ENCODE measurements at regions not wholly inside any gene's neighbourhood (a gene's known extent, or its start where the extent isn't known, plus 50 kb on each side); places are given as distances from the start of the nearest gene placed in this dataset.
"Not testable (repeated sequence)": the region's sequence is repeated elsewhere in the genome, so short reads cannot be mapped to it uniquely, and the experiment has no call there.

GRCh38 chr5:82976887-82977286 is 100.3 kb downstream of the TMEM167A start (continued):
- TF ChIP-seq AHDC1 (CRISPR knock-in tag; IDR thresholded peaks at IDR 0.05; ENCODE audit: borderline replicate concordance) (peak; percentile 84; the same call in 1 of the 2 replicates), FOXP4 (CRISPR knock-in tag; IDR thresholded peaks at IDR 0.05) (peak; percentile 89), HDAC1 (CRISPR knock-in tag; IDR thresholded peaks at IDR 0.05) (peak; percentile 67), MAZ (CRISPR knock-in tag; IDR thresholded peaks at IDR 0.05; ENCODE audit: low read depth) (0 out of 2 replicates have a peak, but pooled peaks have one; percentile 36), ZNF124 (CRISPR knock-in tag; IDR thresholded peaks at IDR 0.05) (0 out of 2 replicates have a peak, but pooled peaks have one; percentile 58), ZNF430 (CRISPR knock-in tag; IDR thresholded peaks at IDR 0.05) (peak; percentile 53; the same call in 1 of the 2 replicates), SRF (IDR thresholded peaks at IDR 0.05; ENCODE audit: low read depth, low read length) (0 out of 2 replicates have a peak, but pooled peaks have one; percentile 26), JUNB (CRISPR knock-in tag; IDR thresholded peaks at IDR 0.05; ENCODE audit: borderline replicate concordance) (peak; percentile 62; the same call in 1 of the 2 replicates), TARDBP (CRISPR knock-in tag; IDR thresholded peaks at IDR 0.05) (peak; percentile 79), JUND (CRISPR knock-in tag; IDR thresholded peaks at IDR 0.05) (0 out of 2 replicates have a peak, but pooled peaks have one; percentile 59), GATA4 (IDR thresholded peaks at IDR 0.05; ENCODE audit: borderline replicate concordance, low read depth) (peak; percentile 89; the same call in 1 of the 2 replicates), ZMYM4 (CRISPR knock-in tag; IDR thresholded peaks at IDR 0.05) (peak; percentile 93), IRF2 (CRISPR knock-in tag; IDR thresholded peaks at IDR 0.05) (peak; percentile 82), CEBPG (CRISPR knock-in tag; IDR thresholded peaks at IDR 0.05) (peak; percentile 92), EHMT2 (IDR thresholded peaks at IDR 0.05; ENCODE audit: borderline replicate concordance, low read depth, low read length) (peak; percentile 72; the same call in 1 of the 2 replicates), ZBTB7B (CRISPR knock-in tag; IDR thresholded peaks at IDR 0.05) (peak; percentile 90), SIX1 (CRISPR knock-in tag; IDR thresholded peaks at IDR 0.05; ENCODE audit: borderline replicate concordance) (peak; percentile 76; the same call in 1 of the 2 replicates)
- not testable (repeated sequence) for TF ChIP-seq MAZ (IDR thresholded peaks at IDR 0.05; ENCODE audit: borderline replicate concordance, low read depth, low read length)
- TF ChIP-seq, protein P1, sequence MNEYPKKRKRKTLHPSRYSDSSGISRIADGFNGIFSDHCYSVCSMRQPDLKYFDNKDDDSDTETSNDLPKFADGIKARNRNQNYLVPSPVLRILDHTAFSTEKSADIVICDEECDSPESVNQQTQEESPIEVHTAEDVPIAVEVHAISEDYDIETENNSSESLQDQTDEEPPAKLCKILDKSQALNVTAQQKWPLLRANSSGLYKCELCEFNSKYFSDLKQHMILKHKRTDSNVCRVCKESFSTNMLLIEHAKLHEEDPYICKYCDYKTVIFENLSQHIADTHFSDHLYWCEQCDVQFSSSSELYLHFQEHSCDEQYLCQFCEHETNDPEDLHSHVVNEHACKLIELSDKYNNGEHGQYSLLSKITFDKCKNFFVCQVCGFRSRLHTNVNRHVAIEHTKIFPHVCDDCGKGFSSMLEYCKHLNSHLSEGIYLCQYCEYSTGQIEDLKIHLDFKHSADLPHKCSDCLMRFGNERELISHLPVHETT (CRISPR knock-in tag; conservative IDR thresholded peaks at IDR 0.05), result 0 out of 2 replicates have a peak, but pooled peaks have one; percentile 45
- TF ChIP-seq, protein P2, sequence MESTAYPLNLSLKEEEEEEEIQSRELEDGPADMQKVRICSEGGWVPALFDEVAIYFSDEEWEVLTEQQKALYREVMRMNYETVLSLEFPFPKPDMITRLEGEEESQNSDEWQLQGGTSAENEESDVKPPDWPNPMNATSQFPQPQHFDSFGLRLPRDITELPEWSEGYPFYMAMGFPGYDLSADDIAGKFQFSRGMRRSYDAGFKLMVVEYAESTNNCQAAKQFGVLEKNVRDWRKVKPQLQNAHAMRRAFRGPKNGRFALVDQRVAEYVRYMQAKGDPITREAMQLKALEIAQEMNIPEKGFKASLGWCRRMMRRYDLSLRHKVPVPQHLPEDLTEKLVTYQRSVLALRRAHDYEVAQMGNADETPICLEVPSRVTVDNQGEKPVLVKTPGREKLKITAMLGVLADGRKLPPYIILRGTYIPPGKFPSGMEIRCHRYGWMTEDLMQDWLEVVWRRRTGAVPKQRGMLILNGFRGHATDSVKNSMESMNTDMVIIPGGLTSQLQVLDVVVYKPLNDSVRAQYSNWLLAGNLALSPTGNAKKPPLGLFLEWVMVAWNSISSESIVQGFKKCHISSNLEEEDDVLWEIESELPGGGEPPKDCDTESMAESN (CRISPR knock-in tag; conservative IDR thresholded peaks at IDR 0.05), result peak; percentile 32; the same call in 1 of the 2 replicates

Data from HepG2 (cell line).